SK-N-SH (cell line): ENCODE measurements at regions not wholly inside any gene's neighbourhood (a gene's known extent, or its start where the extent isn't known, plus 50 kb on each side); places are given as distances from the start of the nearest gene placed in this dataset.

ENCODE experiments used
- CTCF ChIA-PET: fragments of 300-600, 350-600 bp; formaldehyde crosslinking; extraction: SDS; loops from one replicate; lab custom pipeline; 2021; lab: Yijun Ruan, JAX
- POLR2A ChIA-PET: fragments of 350-600 bp; sonication (Branson Sonifier 250); formaldehyde crosslinking; extraction: SDS; loops from one replicate; lab custom pipeline; 2020; ENCODE audit warnings: antibody characterized with exemption, inconsistent platforms; lab: Yijun Ruan, JAX
- DNase-seq: peaks from one replicate; pipeline ENCODE4 v3.0.0; 2012
- H2AFZ ChIP-seq: fragments of 200-600 bp; sonication (generic); 2 replicates; pipeline ENCODE4 v1.8.1; 2016; ENCODE audit warnings: antibody characterized with exemption, mild to moderate bottlenecking, low read depth
- H3F3A ChIP-seq: fragments of 200-600 bp; sonication (generic); replicated peaks from 2 replicates; pipeline ENCODE3; 2016; ENCODE audit warnings: antibody characterized with exemption, mild to moderate bottlenecking; ENCODE audit not compliant: insufficient read depth
- H3K27ac ChIP-seq, 2 experiments: fragments of 200-500 bp in 1 of 2; fragments of 200-600 bp in 1 of 2; sonication (Bioruptor generic) in 1 of 2; sonication (generic), shearing (Covaris generic) in 1 of 2; 2 replicates each; pipeline versions ENCODE4 v1.5.1 to v1.6.1; 2014 to 2016; ENCODE audit warnings: low read depth in 2 of 2, inconsistent platforms in 1 of 2, low read length in 1 of 2, mild to moderate bottlenecking in 1 of 2, mixed read lengths in 1 of 2
- H3K27me3 ChIP-seq: fragments of 200-600 bp; sonication (generic), shearing (Covaris generic); 2 replicates; pipeline ENCODE4 v1.6.1; 2016; ENCODE audit warnings: mixed run types; ENCODE audit not compliant: insufficient read depth
- H3K36me3 ChIP-seq, 2 experiments: fragments of 200-500 bp in 1 of 2; fragments of 200-600 bp in 1 of 2; sonication (Bioruptor generic) in 1 of 2; sonication (generic) in 1 of 2; replicated peaks in 1 of 2; 2 replicates each; pipeline versions ENCODE3 to v1.5.1; 2014 to 2016; ENCODE audit warnings: low read length in 1 of 2, mild to moderate bottlenecking in 1 of 2; ENCODE audit not compliant: insufficient read depth in 2 of 2, control insufficient read depth in 1 of 2
- H3K4me1 ChIP-seq, 2 experiments: fragments of 200-500 bp in 1 of 2; fragments of 200-600 bp in 1 of 2; sonication (Bioruptor generic) in 1 of 2; sonication (generic), shearing (Covaris generic) in 1 of 2; 2 replicates each; pipeline versions ENCODE4 v1.5.1 to v1.6.1; 2014 to 2016; ENCODE audit warnings: low read depth in 1 of 2, low read length in 1 of 2, mixed run types in 1 of 2; ENCODE audit not compliant: insufficient read depth in 2 of 2, control insufficient read depth in 1 of 2
- H3K4me2 ChIP-seq: fragments of 200-600 bp; sonication (generic), shearing (Covaris generic); 2 replicates; pipeline ENCODE4 v1.6.1; 2017; ENCODE audit warnings: mixed run types
- H3K4me3 ChIP-seq, 2 experiments: fragments of 200-500 bp in 1 of 2; fragments of 200-600 bp in 1 of 2; sonication (Bioruptor generic) in 1 of 2; sonication (generic), shearing (Covaris generic) in 1 of 2; 2 replicates each; pipeline versions ENCODE4 v1.5.1 to v1.8.1; 2014 to 2016; ENCODE audit warnings: low read depth in 2 of 2, inconsistent platforms in 1 of 2, low read length in 1 of 2, mild to moderate bottlenecking in 1 of 2, mixed read lengths in 1 of 2, moderate library complexity in 1 of 2
- H3K79me2 ChIP-seq: fragments of 200-600 bp; sonication (generic); 2 replicates; pipeline ENCODE4 v1.8.1; 2017; ENCODE audit warnings: mild to moderate bottlenecking; ENCODE audit not compliant: insufficient read depth
- H3K9ac ChIP-seq: fragments of 200-600 bp; sonication (generic); 2 replicates; pipeline ENCODE4 v1.6.1; 2017; ENCODE audit warnings: mixed run types
- H3K9me2 ChIP-seq: fragments of 200-600 bp; sonication (generic); 2 replicates; pipeline ENCODE4 v1.6.1; 2017; ENCODE audit warnings: mixed run types
- H3K9me3 ChIP-seq: fragments of 200-600 bp; sonication (generic); 2 replicates; pipeline ENCODE4 v1.6.1; 2017; ENCODE audit warnings: mixed run types, mild to moderate bottlenecking, moderate library complexity
- H4K20me1 ChIP-seq: fragments of 200-600 bp; sonication (generic); 2 replicates; pipeline ENCODE4 v1.6.1; 2017; ENCODE audit warnings: mild to moderate bottlenecking, mixed run types; ENCODE audit not compliant: insufficient read depth
- EP300 ChIP-seq, 2 experiments: IDR thresholded peaks; 2 replicates each; pipeline versions ENCODE4 v1.4.0 to v1.6.1; 2012; ENCODE audit warnings: borderline replicate concordance in 1 of 2, low read depth in 1 of 2, low read length in 1 of 2
- EZH2phosphoT487 ChIP-seq: fragments of 200-600 bp; sonication (generic); IDR thresholded peaks from 2 replicates; pipeline ENCODE4 v1.6.1; 2017; ENCODE audit warnings: low read depth, mixed run types, mild to moderate bottlenecking, antibody characterized with exemption, moderate library complexity, borderline replicate concordance
- FOXJ3 ChIP-seq: sonication (generic); formaldehyde crosslinking; IDR thresholded peaks from 2 replicates; pipeline ENCODE4 v1.5.1; 2020; ENCODE audit warnings: mild to moderate bottlenecking, missing genetic modification reagents
- FOXM1 ChIP-seq: IDR thresholded peaks from 2 replicates; pipeline ENCODE4 v1.4.0; 2012; ENCODE audit warnings: low read depth, mild to moderate bottlenecking
- GABPA ChIP-seq: IDR thresholded peaks from 2 replicates; pipeline ENCODE4 v1.4.0; 2012; ENCODE audit warnings: low read depth, mild to moderate bottlenecking
- IRF3 ChIP-seq: fragments of 150-350 bp; IDR thresholded peaks from 2 replicates; pipeline ENCODE4 v1.6.1; 2016; ENCODE audit warnings: mild to moderate bottlenecking, low read depth, low read length
- MAX ChIP-seq: IDR thresholded peaks from 2 replicates; pipeline ENCODE4 v1.4.0; 2012; ENCODE audit warnings: low read depth
- MXI1 ChIP-seq: IDR thresholded peaks from 2 replicates; pipeline ENCODE4 v1.6.1; 2012; ENCODE audit warnings: mild to moderate bottlenecking, low read depth, low read length, improper control_type of control experiment
- NFIC ChIP-seq: IDR thresholded peaks from 2 replicates; pipeline ENCODE4 v1.4.0; 2012; ENCODE audit warnings: borderline replicate concordance
- NRF1 ChIP-seq: IDR thresholded peaks from 2 replicates; pipeline ENCODE4 v1.6.1; 2012; ENCODE audit warnings: low read depth, mild to moderate bottlenecking, low read length
- PBX3 ChIP-seq: IDR thresholded peaks from 2 replicates; pipeline ENCODE4; 2012
- RAD21 ChIP-seq: IDR thresholded peaks from 2 replicates; pipeline ENCODE4 v1.6.1; 2012; ENCODE audit warnings: mild to moderate bottlenecking, low read length
- RCOR1 ChIP-seq: fragments of 150-350 bp; IDR thresholded peaks from 2 replicates; pipeline ENCODE4 v1.6.1; 2017; ENCODE audit warnings: antibody characterized with exemption, low read length
- REST ChIP-seq: IDR thresholded peaks from 2 replicates; pipeline ENCODE4 v1.6.1; 2012; ENCODE audit warnings: mild to moderate bottlenecking, low read depth, low read length, moderate library complexity
- RFX5 ChIP-seq: IDR thresholded peaks from 2 replicates; pipeline ENCODE4 v1.6.1; 2012; ENCODE audit warnings: mild to moderate bottlenecking, improper control_type of control experiment, low read length
- RXRA ChIP-seq: IDR thresholded peaks from 2 replicates; pipeline ENCODE4 v1.4.0; 2012; ENCODE audit warnings: low read depth, mild to moderate bottlenecking, borderline replicate concordance
- SIN3A ChIP-seq: IDR thresholded peaks from 2 replicates; pipeline ENCODE4 v1.6.1; 2012; ENCODE audit warnings: low read depth, mild to moderate bottlenecking, low read length, moderate library complexity, borderline replicate concordance
- TCF12 ChIP-seq: IDR thresholded peaks from 2 replicates; pipeline ENCODE4 v1.4.0; 2012
- TEAD4 ChIP-seq: IDR thresholded peaks from 2 replicates; pipeline ENCODE4 v1.4.0; 2012; ENCODE audit warnings: mild to moderate bottlenecking, borderline replicate concordance; ENCODE audit not compliant: insufficient read depth
- USF1 ChIP-seq: IDR thresholded peaks from 2 replicates; pipeline ENCODE4 v1.4.0; 2012; ENCODE audit warnings: low read depth, borderline replicate concordance
- ZBTB33 ChIP-seq: IDR thresholded peaks from 2 replicates; pipeline ENCODE4 v1.4.0; 2012; ENCODE audit warnings: low read depth, borderline replicate concordance
- WGBS: methylation state at CpG from one replicate; pipeline ENCODE4 v1.1.6; 2017; ENCODE audit warnings: low lambda C conversion rate; 5-methylcytosine and 5-hydroxymethylcytosine counted together

- TF ChIP-seq ZBTB33: no peak
- TF ChIP-seq RAD21: no peak
- no peak for TF ChIP-seq RFX5
- no peak for TF ChIP-seq PBX3
- no peak for TF ChIP-seq TEAD4
- TF ChIP-seq FOXM1: no peak
- TF ChIP-seq EP300 (IDR thresholded peaks at IDR 0.05; ENCODE audit: borderline replicate concordance in 1 of 2, low read depth in 1 of 2, low read length in 1 of 2): no peak
- TF ChIP-seq TCF12: no peak
- no peak for TF ChIP-seq GABPA
- TF ChIP-seq MXI1: no peak
These were observed 711.8 kb downstream of the UQCRFS1 start (continued) for GRCh38 chr19:28500982-28501630.

GRCh38 chr19:28500296-28500695 lies 712.7 kb downstream of the UQCRFS1 start:
- H3K9ac ChIP-seq: no peak overlapping the region
- no peaks in the 10 kb centered on the region for H4K20me1 ChIP-seq
- no peak for DNase-seq
- no peaks in the 10 kb centered on the region for H3K36me3 ChIP-seq
- no peaks in the 10 kb centered on the region for H3K9me3 ChIP-seq
- H3K9me2 ChIP-seq: no peaks in the 10 kb centered on the region
- H3K4me2 ChIP-seq: no peak overlapping the region
- no peak overlapping the region for H3K4me3 ChIP-seq
- H3K27me3 ChIP-seq: peaks cover 11% of the 10 kb centered on the region; the same call in 1 of the 2 replicates
- H2AFZ ChIP-seq: no peak overlapping the region
- no peak overlapping the region for H3K27ac ChIP-seq
- H3F3A ChIP-seq: no peaks in the 10 kb centered on the region
- no peaks in the 10 kb centered on the region for H3K4me1 ChIP-seq
- H3K79me2 ChIP-seq: no peaks in the 10 kb centered on the region
- ChIA-PET POLR2A (no interaction called here), CTCF (no interaction called here)
- 2% methylated on average over 3 of the region's 3 CpGs for WGBS
- TF ChIP-seq MAX (no peak), REST (no peak), NRF1 (no peak), RCOR1 (no peak), FOXJ3 (CRISPR knock-in tag) (no peak), USF1 (no peak), RXRA (no peak), IRF3 (no peak), TCF12 (no peak), EP300 (IDR thresholded peaks at IDR 0.05; ENCODE audit: borderline replicate concordance in 1 of 2, low read depth in 1 of 2, low read length in 1 of 2) (no peak), GABPA (no peak), RFX5 (no peak), SIN3A (no peak), EZH2phosphoT487 (no peak), NFIC (no peak)
